ENCODE measurements at regions not wholly inside any gene's neighbourhood (a gene's known extent, or its start where the extent isn't known, plus 50 kb on each side); places are given as distances from the start of the nearest gene placed in this dataset.

DNA sequence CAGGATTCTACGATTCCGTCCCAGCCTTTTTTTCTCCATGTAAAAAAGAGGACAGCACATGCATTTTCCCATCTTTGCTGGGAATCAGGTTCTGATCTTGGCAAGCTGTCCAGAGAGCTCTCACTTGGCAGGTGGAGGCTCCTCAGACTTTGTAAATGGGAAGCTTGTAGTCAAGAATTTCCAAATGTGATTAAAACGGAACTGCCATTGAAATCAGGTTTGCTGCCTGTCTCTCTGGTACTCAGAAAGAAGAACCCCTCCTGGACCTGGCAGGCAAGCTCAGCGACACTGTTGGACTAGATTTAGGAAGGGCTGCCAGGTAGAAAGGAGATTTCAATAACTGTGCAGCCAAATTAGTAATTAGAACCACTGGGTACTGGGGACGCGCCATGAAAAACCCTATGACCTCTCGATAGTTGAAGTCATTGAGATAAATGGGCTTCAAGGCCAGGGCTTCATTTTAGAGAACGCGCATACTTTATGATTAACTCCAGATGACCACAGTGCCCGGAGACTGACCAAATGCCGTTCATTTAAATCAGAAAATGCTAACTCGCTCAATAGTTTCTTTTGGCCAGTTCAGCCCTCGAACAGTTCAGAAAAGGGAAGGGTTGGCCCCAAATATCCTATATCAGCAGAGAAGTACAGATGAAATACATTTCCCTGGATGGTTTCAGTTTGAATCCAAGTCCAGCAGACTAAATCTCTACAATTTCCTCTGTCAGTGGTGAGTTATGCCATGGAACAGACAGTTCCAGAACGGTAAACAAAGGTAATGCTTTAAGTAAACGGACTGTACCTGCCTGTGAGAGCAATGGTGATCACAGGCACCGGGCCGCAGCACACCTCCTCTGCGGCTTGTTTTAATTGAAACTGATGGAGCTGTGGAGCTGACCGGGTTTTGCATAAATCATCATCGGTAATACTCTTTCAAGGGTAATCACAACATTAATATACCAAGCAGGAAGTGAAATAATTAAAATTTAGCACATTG is 517.4 kb downstream of the RFC3 start:
- Mint-ChIP-seq H3K36me3 (ENCODE audit: insufficient read depth in 1 of 3, low read depth in 3 of 3) (peaks cover 4 to 8% (median 7%) of the 10 kb centered on the region in 3 experiments; a peak in 5 of 7 replicates), H3K27ac (no peak overlapping the region; a peak in 1 of 7 replicates), H3K4me1 (peaks cover 1 to 5% of the 10 kb centered on the region in 2 experiments; a peak in 3 of 4 replicates), H3K27me3 (ENCODE audit: low read depth) (no peaks in the 10 kb centered on the region), H3K9me3 (peaks cover 7 to 26% of the 10 kb centered on the region in 2 experiments), H3K4me3 (no peak overlapping the region)
- Histone ChIP-seq H4K20me1 (ENCODE audit: control insufficient read depth, insufficient read depth, insufficient read length) (no peaks in the 10 kb centered on the region), H3K79me2 (ENCODE audit: insufficient read depth, low read length) (no peaks in the 10 kb centered on the region), H3K27me3 (ENCODE audit: insufficient read depth, low read length) (no peaks in the 10 kb centered on the region), H3K4ac (ENCODE audit: low read depth, low read length) (no peak overlapping the region), H3K14ac (ENCODE audit: insufficient read depth, low read length) (no peak overlapping the region), H4K5ac (ENCODE audit: insufficient read length, low read depth, low read length) (no peak overlapping the region), H2AK5ac (ENCODE audit: insufficient read length, low read length) (no peak overlapping the region), H3K27ac (ENCODE audit: insufficient read length, low read depth, low read length) (no peak overlapping the region), H3K4me2 (ENCODE audit: insufficient read depth, insufficient read length, low read length) (no peak overlapping the region), H2BK12ac (ENCODE audit: insufficient read length, low read depth, low read length) (no peak overlapping the region), H2BK5ac (ENCODE audit: insufficient read length, low read length) (no peak overlapping the region), H4K91ac (ENCODE audit: insufficient read length, low read depth, low read length) (no peak overlapping the region), H2AFZ (ENCODE audit: low read length) (no peak overlapping the region), H3K9ac (ENCODE audit: extremely low read depth, insufficient read length, low read length) (no peak overlapping the region), H3K23me2 (ENCODE audit: insufficient read length, low read depth, low read length, poor library complexity, severe bottlenecking) (no peaks in the 10 kb centered on the region), H3K56ac (ENCODE audit: insufficient read length, low read depth, low read length) (no peak overlapping the region), H2BK120ac (ENCODE audit: low read depth, low read length, poor library complexity, severe bottlenecking) (no peak overlapping the region), H2BK20ac (ENCODE audit: low read depth, low read length, poor library complexity, severe bottlenecking) (no peak overlapping the region), H3K79me1 (ENCODE audit: insufficient read depth, low read depth, low read length, poor library complexity, severe bottlenecking) (no peaks in the 10 kb centered on the region), H3K18ac (ENCODE audit: insufficient read length, low read depth, low read length) (no peak overlapping the region), H2BK15ac (ENCODE audit: low read depth, low read length) (no peak overlapping the region), H3K23ac (ENCODE audit: insufficient read length, low read depth, low read length) (no peak overlapping the region), H3K9me3 (ENCODE audit: control insufficient read depth, low read depth, low read length) (no peaks in the 10 kb centered on the region), H3K4me1 (ENCODE audit: insufficient read depth, low read length) (no peaks in the 10 kb centered on the region; the same call in 1 of the 2 replicates), H3T11ph (ENCODE audit: low read length) (no peak overlapping the region), H4K8ac (replicated peaks; ENCODE audit: insufficient read length, low read depth, low read length) (no peak overlapping the region)
- no peak for DNase-seq
- no peak for TF ChIP-seq CTCF (conservative IDR thresholded peaks at IDR 0.05)
- no CpG with 5 or more reads among the region's 20 CpGs for WGBS (ENCODE audit: extremely low coverage, insufficient read length, low lambda C conversion rate)

Data from H9 (cell line).